ENCODE measurements at regions not wholly inside any gene's neighbourhood (a gene's known extent, or its start where the extent isn't known, plus 50 kb on each side); places are given as distances from the start of the nearest gene placed in this dataset.

- TF ChIP-seq CTCF (IDR thresholded peaks at IDR 0.05; ENCODE audit: low read depth, low read length, missing control alignments) = no peak
- no peak for DNase-seq (ENCODE audit: extremely low read depth, low read depth)
- no peak overlapping the region for H3K4me3 ChIP-seq (replicated peaks; ENCODE audit: low read depth, low read length)
Observed at GRCh38 chr2:200758341-200758740, 53.4 kb upstream of the BZW1 start.

- TF ChIP-seq CTCF (IDR thresholded peaks at IDR 0.05; ENCODE audit: low read depth, low read length, missing control alignments) = no peak
Observed at GRCh38 chr2:200761266-200761665, 50.4 kb upstream of the BZW1 start.

More at GRCh38 chr2:200761266-200761665, 50.4 kb upstream of the BZW1 start:
- no peak for DNase-seq (ENCODE audit: extremely low read depth, low read depth)
- H3K4me3 ChIP-seq (replicated peaks; ENCODE audit: low read depth, low read length) = no peak overlapping the region

Data from HFF-Myc (cell line).